H9 (cell line): ENCODE measurements at regions not wholly inside any gene's neighbourhood (a gene's known extent, or its start where the extent isn't known, plus 50 kb on each side); places are given as distances from the start of the nearest gene placed in this dataset.
"Not testable (repeated sequence)": the region's sequence is repeated elsewhere in the genome, so short reads cannot be mapped to it uniquely, and the experiment has no call there.

Source experiments
- DNase-seq: peaks from one replicate; pipeline ENCODE4 v3.0.0-alpha.2; 2017
- H2AFZ ChIP-seq: one replicate; pipeline ENCODE4 v1.6.1; 2013; ENCODE audit warnings: mild to moderate bottlenecking, low read length, control low read depth, moderate library complexity
- H2AK5ac ChIP-seq: 2 replicates; pipeline ENCODE4 v1.6.1; 2013; ENCODE audit warnings: low read length, control low read depth, mixed read lengths; ENCODE audit not compliant: insufficient read length
- H2BK120ac ChIP-seq: one replicate; pipeline ENCODE4 v1.6.1; 2013; ENCODE audit warnings: low read depth, mild to moderate bottlenecking, low read length, control low read depth, inconsistent platforms; ENCODE audit not compliant: poor library complexity, severe bottlenecking
- H2BK12ac ChIP-seq: 2 replicates; pipeline ENCODE4 v1.6.1; 2013; ENCODE audit warnings: low read length, control low read depth, mixed read lengths, low read depth; ENCODE audit not compliant: insufficient read length
- H2BK15ac ChIP-seq: 2 replicates; pipeline ENCODE4 v1.6.1; 2013; ENCODE audit warnings: low read depth, low read length, control low read depth
- H2BK20ac ChIP-seq: one replicate; pipeline ENCODE4 v1.6.1; 2013; ENCODE audit warnings: low read depth, mild to moderate bottlenecking, low read length, control low read depth, inconsistent platforms; ENCODE audit not compliant: poor library complexity, severe bottlenecking
- H2BK5ac ChIP-seq: 2 replicates; pipeline ENCODE4 v1.6.1; 2013; ENCODE audit warnings: low read length, control low read depth, mixed read lengths; ENCODE audit not compliant: insufficient read length
- H3K14ac ChIP-seq: 2 replicates; pipeline ENCODE4 v1.6.1; 2013; ENCODE audit warnings: low read length, control low read depth; ENCODE audit not compliant: insufficient read depth
- H3K18ac ChIP-seq: 2 replicates; pipeline ENCODE4 v1.6.1; 2013; ENCODE audit warnings: low read depth, mild to moderate bottlenecking, mixed read lengths, low read length, control low read depth; ENCODE audit not compliant: insufficient read length
- H3K23ac ChIP-seq: 2 replicates; pipeline ENCODE4 v1.6.1; 2013; ENCODE audit warnings: low read length, control low read depth, mixed read lengths, low read depth; ENCODE audit not compliant: insufficient read length
- H3K23me2 ChIP-seq: 2 replicates; pipeline ENCODE4 v1.6.1; 2013; ENCODE audit warnings: low read depth, mild to moderate bottlenecking, mixed read lengths, low read length, control low read depth; ENCODE audit not compliant: insufficient read length, poor library complexity, severe bottlenecking
- H3K27ac ChIP-seq: 2 replicates; pipeline ENCODE4 v1.5.1; 2013; ENCODE audit warnings: low read length, control low read depth, mixed read lengths, low read depth; ENCODE audit not compliant: insufficient read length
- H3K27me3 ChIP-seq: 2 replicates; pipeline ENCODE4 v1.6.1; 2013; ENCODE audit warnings: low read length, control low read depth, inconsistent platforms; ENCODE audit not compliant: insufficient read depth
- H3K4ac ChIP-seq: 2 replicates; pipeline ENCODE4 v1.6.1; 2013; ENCODE audit warnings: low read depth, mild to moderate bottlenecking, control low read depth, inconsistent platforms, low read length, moderate library complexity
- H3K4me1 ChIP-seq: 2 replicates; pipeline ENCODE4 v1.6.1; 2013; ENCODE audit warnings: low read length, control low read depth, inconsistent platforms; ENCODE audit not compliant: insufficient read depth
- H3K4me2 ChIP-seq: 2 replicates; pipeline ENCODE4 v1.6.1; 2013; ENCODE audit warnings: low read length, control low read depth, mixed read lengths; ENCODE audit not compliant: insufficient read length, insufficient read depth
- H3K56ac ChIP-seq: 2 replicates; pipeline ENCODE4 v1.6.1; 2013; ENCODE audit warnings: low read depth, mild to moderate bottlenecking, mixed read lengths, low read length, control low read depth; ENCODE audit not compliant: insufficient read length
- H3K79me1 ChIP-seq: 2 replicates; pipeline ENCODE4 v1.6.1; 2013; ENCODE audit warnings: low read depth, mild to moderate bottlenecking, moderate library complexity, low read length, control low read depth, inconsistent platforms; ENCODE audit not compliant: insufficient read depth, poor library complexity, severe bottlenecking
- H3K79me2 ChIP-seq: 2 replicates; pipeline ENCODE4 v1.6.1; 2013; ENCODE audit warnings: low read length, control low read depth, inconsistent platforms; ENCODE audit not compliant: insufficient read depth
- H3K9ac ChIP-seq: 2 replicates; pipeline ENCODE4 v1.6.1; 2013; ENCODE audit warnings: low read length, control low read depth, mixed read lengths; ENCODE audit not compliant: insufficient read length; ENCODE audit errors: extremely low read depth
- H3K9me3 ChIP-seq: one replicate; pipeline ENCODE4 v1.6.1; 2013; ENCODE audit warnings: low read depth, low read length, inconsistent platforms; ENCODE audit not compliant: control insufficient read depth
- H3T11ph ChIP-seq: one replicate; pipeline ENCODE4 v1.6.1; 2013; ENCODE audit warnings: mild to moderate bottlenecking, low read length, control low read depth, inconsistent platforms
- H4K20me1 ChIP-seq: one replicate; pipeline ENCODE4 v1.6.1; 2013; ENCODE audit not compliant: control insufficient read depth, insufficient read length, insufficient read depth
- H4K5ac ChIP-seq: 2 replicates; pipeline ENCODE4 v1.6.1; 2013; ENCODE audit warnings: low read depth, mild to moderate bottlenecking, mixed read lengths, low read length, control low read depth; ENCODE audit not compliant: insufficient read length
- H4K8ac ChIP-seq: replicated peaks from 2 replicates; pipeline ENCODE4 v1.6.1; 2013; ENCODE audit warnings: low read length, control low read depth, mixed read lengths, low read depth; ENCODE audit not compliant: insufficient read length
- H4K91ac ChIP-seq: 2 replicates; pipeline ENCODE4 v1.6.1; 2013; ENCODE audit warnings: low read depth, mild to moderate bottlenecking, moderate library complexity, mixed read lengths, low read length, control low read depth; ENCODE audit not compliant: insufficient read length
- H3K27ac Mint-ChIP-seq, 3 experiments: 2 replicates in 2 of 3; 3 replicates in 1 of 3; pipeline ENCODE4 v1.8.0; 2020 to 2021; ENCODE audit warnings: mixed read lengths in 3 of 3, mild to moderate bottlenecking in 1 of 3, moderate library complexity in 1 of 3
- H3K27me3 Mint-ChIP-seq: 2 replicates; pipeline ENCODE4 v1.8.0; 2021; ENCODE audit warnings: low read depth, mild to moderate bottlenecking, moderate library complexity, mixed read lengths
- H3K36me3 Mint-ChIP-seq, 3 experiments: 2 replicates in 2 of 3; 3 replicates in 1 of 3; pipeline ENCODE4 v1.8.0; 2020 to 2021; ENCODE audit warnings: low read depth in 3 of 3, mixed read lengths in 3 of 3; ENCODE audit not compliant: insufficient read depth in 1 of 3
- H3K4me1 Mint-ChIP-seq, 2 experiments: 2 replicates each; pipeline ENCODE4 v1.8.0; 2020; ENCODE audit warnings: mixed read lengths in 2 of 2
- H3K4me3 Mint-ChIP-seq, 2 experiments: 2 replicates in 1 of 2; 3 replicates in 1 of 2; pipeline ENCODE4 v1.8.0; 2020 to 2021; ENCODE audit warnings: mild to moderate bottlenecking in 2 of 2, mixed read lengths in 2 of 2, moderate library complexity in 1 of 2
- H3K9me3 Mint-ChIP-seq, 2 experiments: 2 replicates in 1 of 2; 3 replicates in 1 of 2; pipeline ENCODE4 v1.8.0; 2020; ENCODE audit warnings: mild to moderate bottlenecking in 2 of 2, mixed read lengths in 2 of 2, moderate library complexity in 1 of 2
- WGBS: extraction: QIAGEN DNeasy Blood & Tissue Kit; methylation state at CpG from one replicate; pipeline ENCODE4 v1.1.7; 2013; ENCODE audit warnings: missing lambda C conversion rate, low lambda C conversion rate, mixed read lengths; ENCODE audit not compliant: insufficient read length; ENCODE audit errors: extremely low coverage; 5-methylcytosine and 5-hydroxymethylcytosine counted together
- TF ChIP-seq, protein P1 (sequence below): fragments of 200-600 bp; sonication (generic); conservative IDR thresholded peaks from 3 replicates; pipeline ENCODE4 v1.8.0; 2021; ENCODE audit warnings: antibody characterized with exemption, mild to moderate bottlenecking

DNA sequence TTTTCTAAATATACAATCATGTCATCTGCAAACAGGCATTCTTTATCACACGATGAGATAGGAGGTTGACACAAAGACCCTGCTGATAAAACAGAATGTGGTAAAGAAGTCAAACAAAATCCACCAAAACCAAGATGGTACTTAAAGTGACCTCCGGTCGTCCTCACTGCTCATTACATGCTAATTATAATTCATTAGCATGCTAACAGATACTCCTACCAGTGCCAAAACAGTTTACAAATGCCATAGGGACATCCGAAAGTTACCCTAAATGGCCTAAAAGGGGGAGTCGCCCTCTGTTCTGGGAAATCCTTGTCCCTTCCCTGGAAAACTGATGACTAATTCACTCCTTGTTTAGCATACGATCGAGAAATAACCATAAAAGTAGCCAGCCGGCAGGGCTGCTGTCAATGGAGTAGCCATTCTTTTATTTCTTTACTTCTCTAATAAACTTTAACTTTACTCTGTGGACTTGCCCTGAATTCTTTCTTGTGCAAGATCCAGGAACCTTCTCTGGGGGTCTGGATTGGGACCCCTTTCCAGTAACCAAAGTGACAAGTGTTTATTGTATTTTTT, 126.6 kb downstream of the CCDC71L start:
- Histone ChIP-seq H4K8ac (no peak overlapping the region), H3K27ac (no peak overlapping the region), H2BK5ac (no peak overlapping the region), H3K14ac (no peak overlapping the region), H2AK5ac (no peak overlapping the region), H3K9ac (no peak overlapping the region), H3K23ac (no peak overlapping the region), H3K4me2 (no peak overlapping the region), H4K20me1 (no peaks in the 10 kb centered on the region), H2BK12ac (no peak overlapping the region), H3K79me2 (no peaks in the 10 kb centered on the region), H3K18ac (no peak overlapping the region), H2BK20ac (no peak overlapping the region), H3T11ph (no peak overlapping the region), H3K4me1 (no peaks in the 10 kb centered on the region), H2AFZ (no peak overlapping the region), H3K9me3 (no peaks in the 10 kb centered on the region), H4K5ac (no peak overlapping the region), H2BK120ac (no peak overlapping the region), H4K91ac (no peak overlapping the region), H2BK15ac (no peak overlapping the region), H3K56ac (no peak overlapping the region), H3K23me2 (no peaks in the 10 kb centered on the region), H3K4ac (no peak overlapping the region), H3K27me3 (no peaks in the 10 kb centered on the region), H3K79me1 (no peaks in the 10 kb centered on the region)
- Mint-ChIP-seq H3K9me3 (no peaks in the 10 kb centered on the region; a peak in 2 of 5 replicates), H3K4me1 (peaks cover 5 to 8% of the 10 kb centered on the region in 2 experiments; a peak in 3 of 4 replicates), H3K27ac (no peak overlapping the region), H3K4me3 (no peak overlapping the region), H3K27me3 (peaks cover 4% of the 10 kb centered on the region; the same call in 1 of the 2 replicates), H3K36me3 (no peaks in the 10 kb centered on the region; a peak in 1 of 7 replicates)
- TF ChIP-seq, protein P1, sequence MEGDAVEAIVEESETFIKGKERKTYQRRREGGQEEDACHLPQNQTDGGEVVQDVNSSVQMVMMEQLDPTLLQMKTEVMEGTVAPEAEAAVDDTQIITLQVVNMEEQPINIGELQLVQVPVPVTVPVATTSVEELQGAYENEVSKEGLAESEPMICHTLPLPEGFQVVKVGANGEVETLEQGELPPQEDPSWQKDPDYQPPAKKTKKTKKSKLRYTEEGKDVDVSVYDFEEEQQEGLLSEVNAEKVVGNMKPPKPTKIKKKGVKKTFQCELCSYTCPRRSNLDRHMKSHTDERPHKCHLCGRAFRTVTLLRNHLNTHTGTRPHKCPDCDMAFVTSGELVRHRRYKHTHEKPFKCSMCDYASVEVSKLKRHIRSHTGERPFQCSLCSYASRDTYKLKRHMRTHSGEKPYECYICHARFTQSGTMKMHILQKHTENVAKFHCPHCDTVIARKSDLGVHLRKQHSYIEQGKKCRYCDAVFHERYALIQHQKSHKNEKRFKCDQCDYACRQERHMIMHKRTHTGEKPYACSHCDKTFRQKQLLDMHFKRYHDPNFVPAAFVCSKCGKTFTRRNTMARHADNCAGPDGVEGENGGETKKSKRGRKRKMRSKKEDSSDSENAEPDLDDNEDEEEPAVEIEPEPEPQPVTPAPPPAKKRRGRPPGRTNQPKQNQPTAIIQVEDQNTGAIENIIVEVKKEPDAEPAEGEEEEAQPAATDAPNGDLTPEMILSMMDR: no peak
- no CpG with 5 or more reads among the region's 8 CpGs for WGBS
- no peak for DNase-seq

DNA sequence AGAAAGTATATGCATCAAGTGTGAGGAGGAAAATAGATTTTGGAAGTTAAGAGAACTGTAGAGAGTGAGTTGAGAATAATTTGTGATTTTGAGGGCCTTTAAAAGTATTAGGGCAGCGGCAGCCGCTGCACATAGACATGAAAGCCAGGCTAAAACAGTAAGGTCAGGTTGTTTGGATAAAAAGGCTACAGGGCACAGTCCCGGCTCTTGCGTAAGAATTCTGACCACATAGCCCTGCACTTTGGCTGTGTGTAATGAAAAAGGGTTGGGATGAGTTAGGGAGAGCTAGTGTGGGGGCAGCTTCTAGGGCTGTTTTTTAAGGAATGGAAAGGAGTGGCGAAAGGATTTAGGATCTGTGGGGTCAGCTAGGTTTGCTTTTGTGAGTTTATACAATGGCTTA, 130.8 kb downstream of the CCDC71L start:
- no CpG with 5 or more reads among the region's 5 CpGs for WGBS
- not testable (repeated sequence) for H2BK12ac ChIP-seq, H2AFZ ChIP-seq, H3K4me2 ChIP-seq, H3K14ac ChIP-seq, H3K18ac ChIP-seq, H3K27me3 Mint-ChIP-seq, H3K23me2 ChIP-seq, H2AK5ac ChIP-seq, H2BK5ac ChIP-seq, H3T11ph ChIP-seq, H3K4me1 Mint-ChIP-seq, H4K8ac ChIP-seq, H3K23ac ChIP-seq, H4K5ac ChIP-seq, H4K20me1 ChIP-seq, H4K91ac ChIP-seq, H2BK20ac ChIP-seq, DNase-seq, H3K4me3 Mint-ChIP-seq, H3K56ac ChIP-seq, H2BK15ac ChIP-seq, H3K79me1 ChIP-seq, H3K4me1 ChIP-seq, H3K27me3 ChIP-seq, H3K36me3 Mint-ChIP-seq, H3K9me3 ChIP-seq, H3K27ac ChIP-seq, H3K9me3 Mint-ChIP-seq, H3K9ac ChIP-seq, H2BK120ac ChIP-seq, H3K79me2 ChIP-seq, H3K4ac ChIP-seq, H3K27ac Mint-ChIP-seq
